Sigmoid colon (tissue), 6 donors: ENCODE measurements at regions not wholly inside any gene's neighbourhood (a gene's known extent, or its start where the extent isn't known, plus 50 kb on each side); places are given as distances from the start of the nearest gene placed in this dataset.
A peak's percentile ranks its signal among the peaks of the same experiment; 100 is the strongest.

Experiments used
- DNase-seq: peaks from one replicate; pipeline ENCODE4 v3.0.0-alpha.2; 2019
- H3K27ac ChIP-seq, 4 donors: fragments of 200-600 bp; sonication (generic); one replicate each; pipeline ENCODE4 v1.5.1; 2016 to 2019; ENCODE audit warnings: mild to moderate bottlenecking in 1 of 4
- H3K27me3 ChIP-seq, 3 donors: fragments of 200-600 bp; sonication (generic); one replicate each; pipeline ENCODE4 v1.5.1; 2019; ENCODE audit warnings: mild to moderate bottlenecking in 1 of 3
- H3K36me3 ChIP-seq, 4 donors: fragments of 200-600 bp; sonication (generic); one replicate each; pipeline ENCODE4 v1.5.1; 2016 to 2019
- H3K4me1 ChIP-seq, 4 donors: fragments of 200-600 bp; sonication (generic); one replicate each; pipeline ENCODE4 v1.5.1; 2017 to 2019
- H3K4me3 ChIP-seq, 4 donors: fragments of 200-600 bp; sonication (generic); one replicate each; pipeline ENCODE4 v1.5.1; 2017 to 2019; ENCODE audit warnings: mild to moderate bottlenecking in 2 of 4, moderate library complexity in 1 of 4
- H3K9me3 ChIP-seq, 4 donors: fragments of 200-600 bp in 3 of 4; sonication (generic) in 3 of 4; one replicate each; pipeline versions ENCODE4 v1.5.1 to v1.6.1; 2013 to 2019
- CTCF ChIP-seq, 4 experiments: fragments of 450-650 bp in 3 of 4; fragments of 200-600 bp in 1 of 4; IDR thresholded peaks; one replicate each; pipeline ENCODE4 v1.5.1; 2016 to 2019; ENCODE audit warnings: antibody characterized with exemption in 4 of 4, mild to moderate bottlenecking in 3 of 4, moderate library complexity in 2 of 4
- EP300 ChIP-seq, 4 donors: sonication (generic); formaldehyde crosslinking; IDR thresholded peaks; one replicate each; pipeline ENCODE4 v1.6.1; 2017; ENCODE audit warnings: antibody characterized with exemption in 4 of 4
- POLR2A ChIP-seq, 2 donors: fragments of 450-650 bp; IDR thresholded peaks; one replicate each; pipeline ENCODE4 v1.6.1; 2016; ENCODE audit warnings: antibody characterized with exemption in 2 of 2, mild to moderate bottlenecking in 2 of 2, moderate library complexity in 2 of 2
- POLR2AphosphoS5 ChIP-seq, 4 donors: sonication (generic); formaldehyde crosslinking; IDR thresholded peaks; one replicate each; pipeline ENCODE4 v1.6.1; 2017; ENCODE audit warnings: antibody characterized with exemption in 4 of 4
- WGBS, 2 donors: extraction: QIAGEN DNeasy Blood & Tissue Kit; methylation state at CpG; one replicate each; pipeline ENCODE4 v1.1.7; 2013; 5-methylcytosine and 5-hydroxymethylcytosine counted together
- intact Hi-C: fragments of 100-400 bp; cut with DNase I; formaldehyde crosslinking; loops from one replicate; pipeline ENCODE4 v1.15.1; 2023
- donor health status: healthy with polysubstance abuse.
- donor health status: healthy.

- Histone ChIP-seq H3K9me3 (no peaks in the 10 kb centered on the region), H3K27me3 (no peaks in the 10 kb centered on the region), H3K4me3 (no peak overlapping the region), H3K4me1 (peaks cover 0 to 94% (median 78%) of the 10 kb centered on the region in 4 donors), H3K27ac (peak overlapping the region in 3 of 4 donors; percentile 81 to 90 (median 86)), H3K36me3 (no peaks in the 10 kb centered on the region)
- no peak for TF ChIP-seq EP300 (IDR thresholded peaks at IDR 0.05)
- TF ChIP-seq CTCF (IDR thresholded peaks at IDR 0.05), result no peak
- TF ChIP-seq POLR2AphosphoS5 (IDR thresholded peaks at IDR 0.05), result no peak
- no peak for TF ChIP-seq POLR2A (IDR thresholded peaks at IDR 0.05)
- peak; percentile 59 for DNase-seq
- WGBS, 2 donors, result 82 to 85% methylated on average over 9 of the region's 9 CpGs
- intact Hi-C loops, result loop anchor here (10.0 kb wide), 2 partner anchors 314 to 354 kb away; no protein-coding TSS in a partner anchor
Observed at GRCh38 chr5:172550996-172551395, 90.1 kb upstream of the NEURL1B start.

GRCh38 chr5:172550096-172550765 lies 90.8 kb upstream of the NEURL1B start:
- H3K4me1 ChIP-seq, result peaks cover 0 to 94% (median 78%) of the 10 kb centered on the region in 4 donors
- peak; percentile 61 for DNase-seq

GRCh38 chr5:172549696-172550095 lies 91.4 kb upstream of the NEURL1B start:
- TF ChIP-seq CTCF (IDR thresholded peaks at IDR 0.05) (no peak), POLR2A (IDR thresholded peaks at IDR 0.05) (no peak), EP300 (IDR thresholded peaks at IDR 0.05) (no peak), POLR2AphosphoS5 (IDR thresholded peaks at IDR 0.05) (no peak)
- intact Hi-C loops, result loop anchor here (10.0 kb wide), 2 partner anchors 315 to 355 kb away; no protein-coding TSS in a partner anchor
- Histone ChIP-seq H3K4me3 (no peak overlapping the region), H3K4me1 (peaks cover 0 to 94% (median 77%) of the 10 kb centered on the region in 4 donors), H3K9me3 (no peaks in the 10 kb centered on the region), H3K27ac (peak overlapping the region; percentile 58 to 90 (median 84)), H3K36me3 (no peaks in the 10 kb centered on the region), H3K27me3 (no peaks in the 10 kb centered on the region)
- DNase-seq, result peak; percentile 58
- 84 to 85% methylated on average over 13 of the region's 13 CpGs for WGBS, 2 donors

More at GRCh38 chr5:172550096-172550765, 90.8 kb upstream of the NEURL1B start:
- Histone ChIP-seq H3K27me3 (no peaks in the 10 kb centered on the region), H3K36me3 (no peaks in the 10 kb centered on the region), H3K4me3 (no peak overlapping the region), H3K9me3 (no peaks in the 10 kb centered on the region), H3K27ac (peak overlapping the region; percentile 58 to 90 (median 84))
- intact Hi-C loops, result loop anchor here (10.0 kb wide), 2 partner anchors 315 to 355 kb away; no protein-coding TSS in a partner anchor
- no peak for TF ChIP-seq CTCF (IDR thresholded peaks at IDR 0.05)
- TF ChIP-seq POLR2AphosphoS5 (IDR thresholded peaks at IDR 0.05), result no peak
- TF ChIP-seq EP300 (IDR thresholded peaks at IDR 0.05), result no peak
- no peak for TF ChIP-seq POLR2A (IDR thresholded peaks at IDR 0.05)
- 86 to 89% methylated on average over 9 of the region's 9 CpGs for WGBS, 2 donors

GRCh38 chr5:172548981-172549687 lies 91.9 kb upstream of the NEURL1B start:
- WGBS, 2 donors, result 82 to 86% methylated on average over 14 of the region's 14 CpGs
- intact Hi-C loops, result no loop called here
- no peaks in the 10 kb centered on the region for H3K27me3 ChIP-seq
- H3K27ac ChIP-seq, result peak overlapping the region; percentile 58 to 90 (median 84)
- DNase-seq, result peak; percentile 72
- no peak for TF ChIP-seq CTCF (IDR thresholded peaks at IDR 0.05)
- TF ChIP-seq POLR2AphosphoS5 (IDR thresholded peaks at IDR 0.05), result peak in 1 of 4 donors; percentile 24
- no peak overlapping the region for H3K4me3 ChIP-seq
- H3K9me3 ChIP-seq, result no peaks in the 10 kb centered on the region
- H3K36me3 ChIP-seq, result no peaks in the 10 kb centered on the region
- H3K4me1 ChIP-seq, result peaks cover 0 to 91% (median 74%) of the 10 kb centered on the region in 4 donors
